H1 (cell line): ENCODE measurements at regions not wholly inside any gene's neighbourhood (a gene's known extent, or its start where the extent isn't known, plus 50 kb on each side); places are given as distances from the start of the nearest gene placed in this dataset.

Source experiments
- CTCF ChIA-PET: fragments of 300-600 bp; sonication (Branson Sonifier 250); formaldehyde crosslinking; loops from one replicate; lab custom pipeline; 2021; ENCODE audit not compliant: partially characterized antibody; lab: Charles Lee
- POLR2A ChIA-PET: fragments of 300-600 bp; sonication (Branson Sonifier 250); formaldehyde crosslinking; loops from one replicate; lab custom pipeline; 2021; ENCODE audit warnings: inconsistent platforms; ENCODE audit not compliant: partially characterized antibody; lab: Charles Lee
- DNase-seq, 2 experiments: peaks; one replicate each; pipeline versions ENCODE4 v3.0.0 to v3.0.0-alpha.2; 2010 to 2022; ENCODE audit warnings: low spot score in 2 of 2, low read depth in 1 of 2, mixed read lengths in 1 of 2
- FAIRE-seq: peaks from 2 replicates; lab custom pipeline; 2011; peaks lifted over from hg19 to GRCh38; lab: Jason Lieb, UNC
- H2AFZ ChIP-seq: 2 replicates; pipeline ENCODE4 v1.8.1; 2012; ENCODE audit warnings: low read length, inconsistent platforms
- H2AK5ac ChIP-seq: 2 replicates; pipeline ENCODE4 v1.6.1; 2013; ENCODE audit warnings: low read depth, low read length
- H2BK120ac ChIP-seq: replicated peaks from 2 replicates; pipeline ENCODE3; 2013; ENCODE audit warnings: low read depth, low read length, inconsistent platforms
- H2BK12ac ChIP-seq: 2 replicates; pipeline ENCODE4 v1.6.1; 2013; ENCODE audit warnings: low read depth, low read length
- H2BK15ac ChIP-seq: 2 replicates; pipeline ENCODE4 v1.6.1; 2013; ENCODE audit warnings: low read length
- H2BK20ac ChIP-seq: 2 replicates; pipeline ENCODE4 v1.6.1; 2013; ENCODE audit warnings: low read length
- H2BK5ac ChIP-seq: 2 replicates; pipeline ENCODE4 v1.6.1; 2013; ENCODE audit warnings: low read depth, low read length
- H3K14ac ChIP-seq: 2 replicates; pipeline ENCODE4 v1.6.1; 2013; ENCODE audit warnings: inconsistent platforms; ENCODE audit not compliant: insufficient read length
- H3K18ac ChIP-seq: 2 replicates; pipeline ENCODE4 v1.6.1; 2013; ENCODE audit warnings: low read length; ENCODE audit errors: extremely low read depth
- H3K23ac ChIP-seq: 2 replicates; pipeline ENCODE4 v1.6.1; 2013; ENCODE audit warnings: inconsistent platforms; ENCODE audit not compliant: insufficient read length
- H3K23me2 ChIP-seq: 2 replicates; pipeline ENCODE4 v1.6.1; 2013; ENCODE audit warnings: low read depth, low read length
- H3K27ac ChIP-seq: 2 replicates; pipeline ENCODE4 v1.6.1; 2011; ENCODE audit warnings: low read depth, low read length, inconsistent platforms
- H3K27me3 ChIP-seq, 4 experiments: replicated peaks in 1 of 4; 1 replicate in 1 of 4; 2 replicates in 3 of 4; pipeline versions ENCODE4 v1.6.1 to v1.8.1; 2011 to 2013; ENCODE audit warnings: low read length in 3 of 4, mild to moderate bottlenecking in 3 of 4, inconsistent platforms in 2 of 4, mixed read lengths in 2 of 4, moderate library complexity in 1 of 4; ENCODE audit not compliant: control insufficient read depth in 3 of 4, insufficient read depth in 3 of 4; ENCODE audit errors: extremely low read depth in 1 of 4
- H3K36me3 ChIP-seq, 4 experiments: 2 replicates each; pipeline versions ENCODE4 v1.6.1 to v1.8.1; 2011 to 2013; ENCODE audit warnings: mild to moderate bottlenecking in 4 of 4, low read length in 3 of 4, moderate library complexity in 2 of 4, control low read depth in 1 of 4, inconsistent platforms in 1 of 4; ENCODE audit not compliant: insufficient read depth in 4 of 4, control insufficient read depth in 2 of 4
- H3K4ac ChIP-seq: replicated peaks from 2 replicates; pipeline ENCODE3; 2013; ENCODE audit warnings: low read length, low read depth, mixed read lengths, inconsistent platforms; ENCODE audit not compliant: insufficient read length
- H3K4me1 ChIP-seq, 4 experiments: replicated peaks in 1 of 4; 1 replicate in 1 of 4; 2 replicates in 3 of 4; pipeline versions ENCODE4 v1.6.1 to v1.8.1; 2011 to 2013; ENCODE audit warnings: low read length in 3 of 4, inconsistent platforms in 2 of 4, mixed read lengths in 1 of 4; ENCODE audit not compliant: insufficient read depth in 4 of 4, control insufficient read depth in 3 of 4
- H3K4me2 ChIP-seq, 2 experiments: 2 replicates each; pipeline versions ENCODE4 v1.6.1 to v1.8.1; 2011 to 2013; ENCODE audit warnings: low read depth in 2 of 2, low read length in 2 of 2, control low read depth in 1 of 2, inconsistent platforms in 1 of 2, mild to moderate bottlenecking in 1 of 2; ENCODE audit not compliant: insufficient read depth in 1 of 2
- H3K4me3 ChIP-seq, 4 experiments: fragments of 200-600, 300-600 bp in 1 of 4; sonication (generic), shearing (Covaris generic), sonication (Bioruptor Twin) in 1 of 4; 2 replicates each; pipeline versions ENCODE4 v1.5.1 to v1.8.1; 2011 to 2016; ENCODE audit warnings: low read length in 4 of 4, low read depth in 3 of 4, control low read depth in 2 of 4, inconsistent platforms in 2 of 4, mild to moderate bottlenecking in 2 of 4, mixed read lengths in 1 of 4, moderate library complexity in 1 of 4; ENCODE audit not compliant: insufficient read depth in 2 of 4; ENCODE audit errors: extremely low read depth in 1 of 4
- H3K56ac ChIP-seq: replicated peaks from 2 replicates; pipeline ENCODE3; 2013; ENCODE audit warnings: low read depth, mild to moderate bottlenecking, mixed read lengths, low read length, inconsistent platforms; ENCODE audit not compliant: insufficient read length
- H3K79me1 ChIP-seq: 2 replicates; pipeline ENCODE4 v1.6.1; 2013; ENCODE audit warnings: low read depth, low read length, control low read depth
- H3K79me2 ChIP-seq, 2 experiments: 2 replicates each; pipeline versions ENCODE4 v1.6.1 to v1.8.1; 2012 to 2013; ENCODE audit warnings: low read length in 2 of 2, mild to moderate bottlenecking in 2 of 2, inconsistent platforms in 1 of 2; ENCODE audit not compliant: insufficient read depth in 2 of 2, control insufficient read depth in 1 of 2
- H3K9ac ChIP-seq, 4 experiments: replicated peaks in 1 of 4; 1 replicate in 1 of 4; 2 replicates in 3 of 4; pipeline versions ENCODE4 v1.6.1 to v1.8.1; 2011 to 2013; ENCODE audit warnings: low read depth in 3 of 4, low read length in 3 of 4, control low read depth in 2 of 4, mild to moderate bottlenecking in 2 of 4, moderate library complexity in 2 of 4, inconsistent platforms in 1 of 4; ENCODE audit errors: extremely low read depth in 1 of 4
- H3K9me3 ChIP-seq, 2 experiments: 2 replicates each; pipeline versions ENCODE4 v1.6.1 to v1.8.1; 2012 to 2013; ENCODE audit warnings: mild to moderate bottlenecking in 2 of 2, moderate library complexity in 2 of 2, control low read depth in 1 of 2, inconsistent platforms in 1 of 2, low read depth in 1 of 2, low read length in 1 of 2, mixed read lengths in 1 of 2; ENCODE audit not compliant: insufficient read depth in 2 of 2
- H4K20me1 ChIP-seq, 2 experiments: replicated peaks in 1 of 2; 2 replicates each; pipeline versions ENCODE3 to v1.8.1; 2011 to 2013; ENCODE audit warnings: inconsistent platforms in 2 of 2, low read length in 2 of 2, mild to moderate bottlenecking in 1 of 2; ENCODE audit not compliant: insufficient read depth in 2 of 2, control insufficient read depth in 1 of 2
- H4K5ac ChIP-seq: 2 replicates; pipeline ENCODE4 v1.6.1; 2013; ENCODE audit warnings: low read length, low read depth, mixed read lengths, inconsistent platforms; ENCODE audit not compliant: insufficient read length
- H4K8ac ChIP-seq: 2 replicates; pipeline ENCODE4 v1.8.0; 2013; ENCODE audit warnings: mild to moderate bottlenecking, moderate library complexity, low read length, inconsistent platforms; ENCODE audit not compliant: insufficient read depth; ENCODE audit errors: extremely low read depth
- H4K91ac ChIP-seq: replicated peaks from 2 replicates; pipeline ENCODE3; 2013; ENCODE audit warnings: low read length, mixed read lengths, inconsistent platforms; ENCODE audit not compliant: insufficient read length
- SP1 ChIP-seq: IDR thresholded peaks from 2 replicates; pipeline ENCODE4 v1.6.1; 2011; ENCODE audit warnings: low read depth, low read length
- WGBS, 2 experiments: shearing (Covaris generic) in 1 of 2; methylation state at CpG; one replicate each; pipeline versions ENCODE4 v1.1.6 to v1.1.7; 2013 to 2015; ENCODE audit warnings: low lambda C conversion rate in 2 of 2, mixed read lengths in 2 of 2, inconsistent platforms in 1 of 2, low coverage in 1 of 2, missing lambda C conversion rate in 1 of 2; ENCODE audit not compliant: insufficient replicate concordance in 2 of 2, insufficient coverage in 1 of 2, insufficient read length in 1 of 2; ENCODE audit errors: extremely low coverage in 1 of 2, missing lambda C conversion rate in 1 of 2; 5-methylcytosine and 5-hydroxymethylcytosine counted together

- FAIRE-seq: no peak
- no peaks in the 10 kb centered on the region for H4K20me1 ChIP-seq
- CTCF ChIA-PET: no interaction called here
- 77% methylated on average over 2 of the region's 3 CpGs; no CpG with 5 or more reads in 1 of the 2 experiments for WGBS, 2 experiments
- no peak overlapping the region for H3K23ac ChIP-seq
- H2BK20ac ChIP-seq: no peak overlapping the region
- no peak overlapping the region for H3K27ac ChIP-seq
- no peaks in the 10 kb centered on the region for H3K79me2 ChIP-seq
- H4K8ac ChIP-seq: no peak overlapping the region
- POLR2A ChIA-PET: no interaction called here
- H2AK5ac ChIP-seq: no peak overlapping the region
- H2BK12ac ChIP-seq: no peak overlapping the region
- no peak overlapping the region for H2BK15ac ChIP-seq
- no peak overlapping the region for H4K91ac ChIP-seq
- no peak overlapping the region for H3K56ac ChIP-seq
- no peaks in the 10 kb centered on the region for H3K9me3 ChIP-seq
- no peak for TF ChIP-seq SP1
- H3K9ac ChIP-seq: no peak overlapping the region
- H3K14ac ChIP-seq: no peak overlapping the region
- DNase-seq: peak in 1 of 2 experiments; percentile 42
- H3K4me3 ChIP-seq: no peak overlapping the region
- no peak overlapping the region for H4K5ac ChIP-seq
- no peak overlapping the region for H2BK120ac ChIP-seq
- H3K4me2 ChIP-seq: no peak overlapping the region
- no peak overlapping the region for H2AFZ ChIP-seq
- H3K18ac ChIP-seq: no peak overlapping the region
- H3K23me2 ChIP-seq: no peaks in the 10 kb centered on the region
- no peaks in the 10 kb centered on the region for H3K36me3 ChIP-seq
- H2BK5ac ChIP-seq: no peak overlapping the region
- H3K4me1 ChIP-seq: no peaks in the 10 kb centered on the region
- no peak overlapping the region for H3K4ac ChIP-seq
- no peaks in the 10 kb centered on the region for H3K27me3 ChIP-seq
- H3K79me1 ChIP-seq: no peaks in the 10 kb centered on the region
These were observed 460.5 kb upstream of the CNKSR2 start for GRCh38 chrX:20913760-20914159.
